NCI-H2196 (cell line): ENCODE measurements at regions not wholly inside any gene's neighbourhood (a gene's known extent, or its start where the extent isn't known, plus 50 kb on each side); places are given as distances from the start of the nearest gene placed in this dataset.
"Not testable (repeated sequence)": the region's sequence is repeated elsewhere in the genome, so short reads cannot be mapped to it uniquely, and the experiment has no call there.

Experiments
- DNase-seq: peaks from one replicate; lab custom pipeline; 2025; ENCODE audit not compliant: unreplicated experiment; lab: John Stamatoyannopoulos, UW

DNA sequence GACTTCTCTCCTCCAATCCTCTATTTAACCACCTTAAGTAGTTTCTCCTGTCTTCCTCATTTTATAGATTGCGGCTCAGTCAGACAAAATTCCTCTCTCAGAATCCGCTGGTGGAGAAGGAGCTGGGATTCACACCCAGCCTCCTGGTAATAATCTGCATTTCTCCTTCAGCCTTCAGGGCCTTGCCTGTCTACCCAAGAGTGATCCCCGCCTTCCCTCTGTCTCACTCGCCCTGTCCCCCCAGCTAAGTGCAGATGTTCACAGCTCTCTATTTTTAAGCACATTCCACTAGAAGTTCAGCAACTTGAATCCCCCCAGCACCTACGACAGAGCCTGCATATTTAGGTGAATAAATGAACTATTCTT is 212.5 kb upstream of the HAAO start:
- DNase-seq = no peak

GRCh38 chr2:43004126-43004865 is 211.9 kb upstream of the HAAO start:
- DNase-seq = not testable (repeated sequence)

GRCh38 chr2:43003702-43004101 is 211.3 kb upstream of the HAAO start:
- DNase-seq = no peak

DNA sequence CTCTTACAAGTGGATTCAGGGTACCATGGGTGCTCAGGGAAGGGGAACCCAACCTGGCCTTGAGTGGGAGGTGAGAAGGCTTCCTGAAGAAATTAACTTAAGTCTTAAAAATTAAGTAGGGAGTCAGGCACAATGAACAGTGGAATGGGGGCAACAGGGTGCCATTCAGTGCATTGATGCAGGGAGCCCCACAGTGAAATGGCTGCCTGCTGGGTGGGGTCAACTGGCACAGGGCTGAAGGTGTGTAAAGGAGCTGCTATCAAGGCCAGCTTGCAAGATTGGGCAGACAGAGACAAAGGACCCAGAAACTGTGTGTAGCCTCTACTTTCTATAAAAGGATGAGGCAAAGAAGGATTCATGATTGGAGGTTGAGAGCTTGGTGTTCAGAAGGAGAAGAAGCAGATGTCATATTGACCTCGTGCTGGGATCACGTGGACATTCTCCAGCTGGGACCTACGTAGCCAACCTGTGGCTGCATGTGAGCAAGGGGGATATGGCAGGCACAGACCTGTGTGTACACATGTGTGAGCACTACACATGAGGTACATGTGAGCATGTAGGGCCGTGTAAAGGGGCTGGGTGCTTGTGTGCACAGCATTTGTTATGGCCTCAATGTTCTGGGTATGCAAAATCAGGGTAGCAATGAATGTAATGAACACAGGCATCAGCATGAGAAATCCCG is 209.5 kb upstream of the HAAO start:
- no peak for DNase-seq

- no peak for DNase-seq
Observed at GRCh38 chr2:43001055-43001378, 208.6 kb upstream of the HAAO start.

DNA sequence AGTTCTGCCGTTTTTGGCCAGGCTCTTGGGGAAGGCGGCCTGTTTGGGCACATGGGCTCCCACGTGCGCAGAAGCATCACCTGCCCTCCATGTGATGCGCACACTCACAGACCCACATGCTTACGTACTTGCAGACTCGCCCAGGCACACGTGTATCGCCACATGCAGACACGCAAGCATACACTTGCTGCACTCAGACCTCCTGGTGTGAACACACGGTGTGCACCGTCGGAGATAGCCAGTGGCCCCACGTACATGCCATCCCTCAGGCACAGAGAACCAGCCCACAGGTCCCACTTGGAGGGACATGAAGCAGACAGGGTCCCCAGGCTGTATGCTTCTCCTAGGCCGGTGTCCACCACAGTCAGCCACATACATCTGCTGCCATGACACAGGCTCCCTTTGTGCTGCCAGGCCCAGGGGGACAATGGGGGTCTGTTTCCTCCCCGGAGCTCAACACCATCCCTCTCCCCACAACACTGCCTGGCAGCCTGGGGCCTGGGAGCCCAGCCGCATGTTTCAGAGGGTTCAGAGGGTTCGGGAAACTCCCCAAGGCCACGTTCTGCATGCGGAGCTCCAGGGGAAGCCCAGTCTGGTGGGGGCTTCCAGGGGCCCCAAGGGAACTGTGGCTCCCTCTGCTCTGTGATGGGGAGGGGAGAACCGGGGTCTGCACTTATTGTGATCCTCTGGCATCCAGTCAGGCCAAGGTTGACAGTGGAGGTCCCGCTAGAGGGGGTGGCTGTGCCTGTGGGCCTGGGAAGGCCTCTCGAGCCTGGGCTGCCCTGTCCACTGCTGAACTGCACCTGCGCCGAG is 208.1 kb upstream of the HAAO start:
- no peak for DNase-seq

GRCh38 chr2:42999856-43000241 is 207.5 kb upstream of the HAAO start:
- DNase-seq = no peak

- DNase-seq = no peak
Observed at GRCh38 chr2:42999391-42999841, 207.0 kb upstream of the HAAO start.

GRCh38 chr2:42998721-42999120 is 206.3 kb upstream of the HAAO start:
- no peak for DNase-seq

- DNase-seq = no peak
Observed at GRCh38 chr2:42996528-42996927, 204.1 kb upstream of the HAAO start.

GRCh38 chr2:42995752-42996422 is 203.5 kb upstream of the HAAO start:
- no peak for DNase-seq

DNA sequence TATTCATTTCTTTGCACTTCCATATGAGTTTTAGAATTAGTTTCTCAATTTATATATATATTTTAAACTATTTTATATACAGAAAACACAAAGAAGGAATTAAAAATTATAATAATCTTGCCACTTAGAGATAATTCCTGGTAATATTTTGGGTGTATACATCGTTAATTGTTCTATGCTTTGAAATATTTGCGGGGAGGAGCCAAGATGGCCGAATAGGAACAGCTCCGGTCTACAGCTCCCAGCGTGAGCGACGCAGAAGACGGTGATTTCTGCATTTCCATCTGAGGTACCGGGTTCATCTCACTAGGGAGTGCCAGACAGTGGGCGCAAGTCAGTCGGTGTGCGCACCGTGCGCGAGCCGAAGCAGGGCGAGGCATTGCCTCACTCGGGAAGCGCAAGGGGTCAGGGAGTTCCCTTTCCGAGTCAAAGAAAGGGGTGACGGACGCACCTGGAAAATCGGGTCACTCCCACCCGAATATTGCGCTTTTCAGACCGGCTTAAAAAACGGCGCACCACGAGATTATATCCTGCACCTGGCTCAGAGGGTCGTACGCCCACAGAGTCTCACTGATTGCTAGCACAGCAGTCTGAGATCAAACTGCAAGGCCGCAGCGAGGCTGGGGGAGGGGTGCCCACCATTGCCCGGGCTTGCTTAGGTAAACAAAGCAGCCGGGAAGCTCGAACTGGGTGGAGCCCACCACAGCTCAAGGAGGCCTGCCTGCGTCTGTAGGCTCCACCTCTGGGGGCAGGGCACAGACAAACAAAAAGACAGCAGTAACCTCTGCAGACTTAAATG is 197.1 kb upstream of the HAAO start:
- not testable (repeated sequence) for DNase-seq

- DNase-seq = not testable (repeated sequence)
Observed at GRCh38 chr2:42988055-42988454, 195.7 kb upstream of the HAAO start.

GRCh38 chr2:42987112-42987922 is 194.9 kb upstream of the HAAO start:
- no peak for DNase-seq

DNA sequence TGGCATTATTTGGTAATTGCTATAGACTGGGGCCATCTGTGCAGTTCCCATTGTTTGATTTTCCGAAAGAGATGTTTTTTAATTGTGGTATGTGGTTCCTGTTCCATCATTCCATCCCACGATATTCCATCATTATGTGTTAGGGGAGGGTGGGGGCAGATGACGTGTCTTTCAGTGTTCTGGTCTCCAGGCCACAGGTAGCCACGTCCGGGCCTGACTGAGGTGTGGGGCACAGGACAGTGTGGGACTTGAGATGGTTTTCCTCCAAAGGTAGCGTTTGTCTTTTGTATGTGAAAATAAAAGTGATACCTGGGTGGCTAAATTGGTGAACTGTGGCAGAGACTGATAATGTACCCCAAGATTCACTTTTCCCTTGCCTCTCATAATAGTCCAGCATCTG is 192.2 kb upstream of the HAAO start:
- no peak for DNase-seq

DNA sequence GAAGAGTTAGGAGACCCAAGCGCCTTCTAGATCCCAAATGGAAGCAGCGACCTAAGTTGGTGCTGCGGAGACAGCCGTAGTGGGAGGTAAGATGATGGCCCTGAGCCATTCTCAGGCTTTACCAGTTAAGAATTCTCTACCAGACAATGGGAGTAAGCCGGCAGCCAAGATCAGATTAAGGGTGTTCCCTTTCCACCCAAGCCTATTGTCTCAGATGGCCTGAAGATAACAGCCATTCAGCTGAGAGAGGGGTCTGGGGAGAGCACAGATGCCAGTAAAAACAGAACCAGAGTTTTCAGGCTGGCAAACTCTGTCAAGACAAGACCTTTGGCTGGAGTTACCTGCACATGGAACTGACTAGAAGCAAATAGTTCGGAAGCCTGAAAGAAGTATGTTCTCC is 191.7 kb upstream of the HAAO start:
- no peak for DNase-seq

- DNase-seq = no peak
Observed at GRCh38 chr2:42980764-42981416, 188.5 kb upstream of the HAAO start.

DNA sequence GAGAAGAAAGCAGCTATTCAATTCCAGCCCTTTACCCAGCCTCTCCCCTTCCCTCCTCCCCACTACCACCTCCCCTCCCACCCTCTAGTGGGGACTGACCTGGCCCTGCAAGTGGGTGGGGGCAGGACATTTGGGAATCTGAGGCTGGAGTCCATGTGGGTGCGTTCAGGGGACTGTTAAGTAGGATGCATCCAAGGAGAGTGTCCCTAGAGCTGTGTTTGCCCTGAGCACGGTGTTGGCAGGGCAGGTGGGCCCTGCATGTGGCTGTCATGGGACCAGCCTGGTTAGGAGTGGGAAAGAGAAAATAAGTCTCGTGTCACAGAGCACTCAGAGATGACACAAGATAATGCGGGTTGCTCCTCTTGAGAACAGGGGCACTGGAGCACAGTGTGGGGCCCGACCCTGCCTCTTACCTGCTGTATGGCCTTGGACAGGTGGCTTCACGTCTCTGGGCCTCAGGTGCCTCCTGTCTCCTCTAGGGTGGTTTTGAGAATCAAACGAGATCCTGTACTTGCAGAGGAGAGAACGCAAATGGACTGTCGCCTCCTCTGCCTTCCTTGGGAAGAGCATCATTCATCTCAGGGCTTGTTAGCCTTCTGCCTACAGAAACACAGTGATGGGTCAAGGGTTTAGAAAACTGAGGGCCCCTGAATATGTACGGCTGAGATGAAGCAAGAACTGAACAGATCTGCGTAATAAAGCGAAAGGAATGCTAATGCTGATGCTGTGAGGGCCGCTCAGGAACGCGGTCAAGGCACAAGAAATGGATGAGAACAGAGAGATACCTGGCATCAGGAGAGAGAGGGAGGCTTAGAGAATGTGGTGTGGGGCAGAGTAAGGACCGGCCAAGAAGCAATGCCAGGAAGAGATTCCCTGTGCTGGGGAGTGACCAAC is 187.7 kb upstream of the HAAO start:
- DNase-seq = no peak
